ENCODE measurements at regions not wholly inside any gene's neighbourhood (a gene's known extent, or its start where the extent isn't known, plus 50 kb on each side); places are given as distances from the start of the nearest gene placed in this dataset.

GRCh38 chr5:162243651-162244050 lies 176.1 kb downstream of the GABRG2 start:
- H2BK120ac ChIP-seq (ENCODE audit: low read depth, low read length, poor library complexity, severe bottlenecking): no peak overlapping the region
- no peak overlapping the region for H3K23ac ChIP-seq (ENCODE audit: insufficient read length, low read depth, low read length)
- no peaks in the 10 kb centered on the region for H3K9me3 ChIP-seq (ENCODE audit: control insufficient read depth, low read depth, low read length)
- no peak for DNase-seq
- H2BK5ac ChIP-seq (ENCODE audit: insufficient read length, low read length): no peak overlapping the region
- no peak overlapping the region for H2AK5ac ChIP-seq (ENCODE audit: insufficient read length, low read length)
- H3K56ac ChIP-seq (ENCODE audit: insufficient read length, low read depth, low read length): no peak overlapping the region
- Mint-ChIP-seq H3K27me3 (ENCODE audit: low read depth) (no peaks in the 10 kb centered on the region), H3K4me1 (peaks cover 0 to 2% of the 10 kb centered on the region in 2 experiments; a peak in 1 of 4 replicates), H3K4me3 (no peak overlapping the region), H3K9me3 (no peaks in the 10 kb centered on the region; a peak in 1 of 5 replicates), H3K36me3 (ENCODE audit: insufficient read depth in 1 of 3, low read depth in 3 of 3) (no peaks in the 10 kb centered on the region), H3K27ac (no peak overlapping the region)
- H3K27ac ChIP-seq (ENCODE audit: insufficient read length, low read depth, low read length): no peak overlapping the region
- no peak overlapping the region for H3K14ac ChIP-seq (ENCODE audit: insufficient read depth, low read length)
- no peak overlapping the region for H4K8ac ChIP-seq (replicated peaks; ENCODE audit: insufficient read length, low read depth, low read length)
- H3T11ph ChIP-seq (ENCODE audit: low read length): no peak overlapping the region
- H4K5ac ChIP-seq (ENCODE audit: insufficient read length, low read depth, low read length): no peak overlapping the region
- H3K23me2 ChIP-seq (ENCODE audit: insufficient read length, low read depth, low read length, poor library complexity, severe bottlenecking): no peaks in the 10 kb centered on the region
- no peak for TF ChIP-seq CTCF (conservative IDR thresholded peaks at IDR 0.05)
- H3K4me2 ChIP-seq (ENCODE audit: insufficient read depth, insufficient read length, low read length): no peak overlapping the region
- H3K4ac ChIP-seq (ENCODE audit: low read depth, low read length): no peak overlapping the region
- H3K9ac ChIP-seq (ENCODE audit: extremely low read depth, insufficient read length, low read length): no peak overlapping the region
- no peaks in the 10 kb centered on the region for H3K79me1 ChIP-seq (ENCODE audit: insufficient read depth, low read depth, low read length, poor library complexity, severe bottlenecking)
- H3K18ac ChIP-seq (ENCODE audit: insufficient read length, low read depth, low read length): no peak overlapping the region
- H2BK15ac ChIP-seq (ENCODE audit: low read depth, low read length): no peak overlapping the region
- no peak overlapping the region for H4K91ac ChIP-seq (ENCODE audit: insufficient read length, low read depth, low read length)
- no peak overlapping the region for H2BK20ac ChIP-seq (ENCODE audit: low read depth, low read length, poor library complexity, severe bottlenecking)
- WGBS (ENCODE audit: extremely low coverage, insufficient read length, low lambda C conversion rate): no CpG with 5 or more reads among the region's 3 CpGs
- no peaks in the 10 kb centered on the region for H3K4me1 ChIP-seq (ENCODE audit: insufficient read depth, low read length)
- no peaks in the 10 kb centered on the region for H4K20me1 ChIP-seq (ENCODE audit: control insufficient read depth, insufficient read depth, insufficient read length)
- no peak overlapping the region for H2BK12ac ChIP-seq (ENCODE audit: insufficient read length, low read depth, low read length)
- no peaks in the 10 kb centered on the region for H3K79me2 ChIP-seq (ENCODE audit: insufficient read depth, low read length)
- no peaks in the 10 kb centered on the region for H3K27me3 ChIP-seq (ENCODE audit: insufficient read depth, low read length)
- H2AFZ ChIP-seq (ENCODE audit: low read length): no peak overlapping the region
